SK-N-SH (cell line): ENCODE measurements at regions not wholly inside any gene's neighbourhood (a gene's known extent, or its start where the extent isn't known, plus 50 kb on each side); places are given as distances from the start of the nearest gene placed in this dataset.

Experiments used
- CTCF ChIA-PET: fragments of 300-600, 350-600 bp; formaldehyde crosslinking; extraction: SDS; loops from one replicate; lab custom pipeline; 2021; lab: Yijun Ruan, JAX
- POLR2A ChIA-PET: fragments of 350-600 bp; sonication (Branson Sonifier 250); formaldehyde crosslinking; extraction: SDS; loops from one replicate; lab custom pipeline; 2020; ENCODE audit warnings: antibody characterized with exemption, inconsistent platforms; lab: Yijun Ruan, JAX
- DNase-seq: peaks from one replicate; pipeline ENCODE4 v3.0.0; 2012
- H2AFZ ChIP-seq: fragments of 200-600 bp; sonication (generic); 2 replicates; pipeline ENCODE4 v1.8.1; 2016; ENCODE audit warnings: antibody characterized with exemption, mild to moderate bottlenecking, low read depth
- H3F3A ChIP-seq: fragments of 200-600 bp; sonication (generic); replicated peaks from 2 replicates; pipeline ENCODE3; 2016; ENCODE audit warnings: antibody characterized with exemption, mild to moderate bottlenecking; ENCODE audit not compliant: insufficient read depth
- H3K27ac ChIP-seq, 2 experiments: fragments of 200-500 bp in 1 of 2; fragments of 200-600 bp in 1 of 2; sonication (Bioruptor generic) in 1 of 2; sonication (generic), shearing (Covaris generic) in 1 of 2; 2 replicates each; pipeline versions ENCODE4 v1.5.1 to v1.6.1; 2014 to 2016; ENCODE audit warnings: low read depth in 2 of 2, inconsistent platforms in 1 of 2, low read length in 1 of 2, mild to moderate bottlenecking in 1 of 2, mixed read lengths in 1 of 2
- H3K27me3 ChIP-seq: fragments of 200-600 bp; sonication (generic), shearing (Covaris generic); 2 replicates; pipeline ENCODE4 v1.6.1; 2016; ENCODE audit warnings: mixed run types; ENCODE audit not compliant: insufficient read depth
- H3K36me3 ChIP-seq, 2 experiments: fragments of 200-500 bp in 1 of 2; fragments of 200-600 bp in 1 of 2; sonication (Bioruptor generic) in 1 of 2; sonication (generic) in 1 of 2; replicated peaks in 1 of 2; 2 replicates each; pipeline versions ENCODE3 to v1.5.1; 2014 to 2016; ENCODE audit warnings: low read length in 1 of 2, mild to moderate bottlenecking in 1 of 2; ENCODE audit not compliant: insufficient read depth in 2 of 2, control insufficient read depth in 1 of 2
- H3K4me1 ChIP-seq, 2 experiments: fragments of 200-500 bp in 1 of 2; fragments of 200-600 bp in 1 of 2; sonication (Bioruptor generic) in 1 of 2; sonication (generic), shearing (Covaris generic) in 1 of 2; 2 replicates each; pipeline versions ENCODE4 v1.5.1 to v1.6.1; 2014 to 2016; ENCODE audit warnings: low read depth in 1 of 2, low read length in 1 of 2, mixed run types in 1 of 2; ENCODE audit not compliant: insufficient read depth in 2 of 2, control insufficient read depth in 1 of 2
- H3K4me2 ChIP-seq: fragments of 200-600 bp; sonication (generic), shearing (Covaris generic); 2 replicates; pipeline ENCODE4 v1.6.1; 2017; ENCODE audit warnings: mixed run types
- H3K4me3 ChIP-seq, 2 experiments: fragments of 200-500 bp in 1 of 2; fragments of 200-600 bp in 1 of 2; sonication (Bioruptor generic) in 1 of 2; sonication (generic), shearing (Covaris generic) in 1 of 2; 2 replicates each; pipeline versions ENCODE4 v1.5.1 to v1.8.1; 2014 to 2016; ENCODE audit warnings: low read depth in 2 of 2, inconsistent platforms in 1 of 2, low read length in 1 of 2, mild to moderate bottlenecking in 1 of 2, mixed read lengths in 1 of 2, moderate library complexity in 1 of 2
- H3K79me2 ChIP-seq: fragments of 200-600 bp; sonication (generic); 2 replicates; pipeline ENCODE4 v1.8.1; 2017; ENCODE audit warnings: mild to moderate bottlenecking; ENCODE audit not compliant: insufficient read depth
- H3K9ac ChIP-seq: fragments of 200-600 bp; sonication (generic); 2 replicates; pipeline ENCODE4 v1.6.1; 2017; ENCODE audit warnings: mixed run types
- H3K9me2 ChIP-seq: fragments of 200-600 bp; sonication (generic); 2 replicates; pipeline ENCODE4 v1.6.1; 2017; ENCODE audit warnings: mixed run types
- H3K9me3 ChIP-seq: fragments of 200-600 bp; sonication (generic); 2 replicates; pipeline ENCODE4 v1.6.1; 2017; ENCODE audit warnings: mixed run types, mild to moderate bottlenecking, moderate library complexity
- H4K20me1 ChIP-seq: fragments of 200-600 bp; sonication (generic); 2 replicates; pipeline ENCODE4 v1.6.1; 2017; ENCODE audit warnings: mild to moderate bottlenecking, mixed run types; ENCODE audit not compliant: insufficient read depth
- CHD2 ChIP-seq: fragments of 150-350 bp; IDR thresholded peaks from 2 replicates; pipeline ENCODE4 v1.6.1; 2018; ENCODE audit warnings: low read length; ENCODE audit not compliant: partially characterized antibody
- ELF1 ChIP-seq: IDR thresholded peaks from 2 replicates; pipeline ENCODE4 v1.4.0; 2012
- EP300 ChIP-seq, 2 experiments: IDR thresholded peaks; 2 replicates each; pipeline versions ENCODE4 v1.4.0 to v1.6.1; 2012; ENCODE audit warnings: borderline replicate concordance in 1 of 2, low read depth in 1 of 2, low read length in 1 of 2
- FOSL2 ChIP-seq: IDR thresholded peaks from 2 replicates; pipeline ENCODE4 v1.4.0; 2012; ENCODE audit warnings: low read depth, mild to moderate bottlenecking, moderate library complexity, borderline replicate concordance
- FOXJ3 ChIP-seq: sonication (generic); formaldehyde crosslinking; IDR thresholded peaks from 2 replicates; pipeline ENCODE4 v1.5.1; 2020; ENCODE audit warnings: mild to moderate bottlenecking, missing genetic modification reagents
- IRF3 ChIP-seq: fragments of 150-350 bp; IDR thresholded peaks from 2 replicates; pipeline ENCODE4 v1.6.1; 2016; ENCODE audit warnings: mild to moderate bottlenecking, low read depth, low read length
- JUND ChIP-seq: IDR thresholded peaks from 2 replicates; pipeline ENCODE4 v1.4.0; 2012
- NFIC ChIP-seq: IDR thresholded peaks from 2 replicates; pipeline ENCODE4 v1.4.0; 2012; ENCODE audit warnings: borderline replicate concordance
- NRF1 ChIP-seq: IDR thresholded peaks from 2 replicates; pipeline ENCODE4 v1.6.1; 2012; ENCODE audit warnings: low read depth, mild to moderate bottlenecking, low read length
- PBX3 ChIP-seq: IDR thresholded peaks from 2 replicates; pipeline ENCODE4; 2012
- POLR2AphosphoS5 ChIP-seq: IDR thresholded peaks from 2 replicates; pipeline ENCODE4 v1.6.1; 2012; ENCODE audit warnings: low read depth, low read length
- RCOR1 ChIP-seq: fragments of 150-350 bp; IDR thresholded peaks from 2 replicates; pipeline ENCODE4 v1.6.1; 2017; ENCODE audit warnings: antibody characterized with exemption, low read length
- REST ChIP-seq: IDR thresholded peaks from 2 replicates; pipeline ENCODE4 v1.6.1; 2012; ENCODE audit warnings: mild to moderate bottlenecking, low read depth, low read length, moderate library complexity
- RFX5 ChIP-seq: IDR thresholded peaks from 2 replicates; pipeline ENCODE4 v1.6.1; 2012; ENCODE audit warnings: mild to moderate bottlenecking, improper control_type of control experiment, low read length
- RXRA ChIP-seq: IDR thresholded peaks from 2 replicates; pipeline ENCODE4 v1.4.0; 2012; ENCODE audit warnings: low read depth, mild to moderate bottlenecking, borderline replicate concordance
- SIN3A ChIP-seq: IDR thresholded peaks from 2 replicates; pipeline ENCODE4 v1.6.1; 2012; ENCODE audit warnings: low read depth, mild to moderate bottlenecking, low read length, moderate library complexity, borderline replicate concordance
- SMC3 ChIP-seq: IDR thresholded peaks from 2 replicates; pipeline ENCODE4 v1.6.1; 2012; ENCODE audit warnings: low read depth, low read length, improper control_type of control experiment
- TAF1 ChIP-seq: IDR thresholded peaks from 2 replicates; pipeline ENCODE4 v1.6.1; 2012; ENCODE audit warnings: low read depth, mild to moderate bottlenecking, low read length, moderate library complexity, borderline replicate concordance
- TCF12 ChIP-seq: IDR thresholded peaks from 2 replicates; pipeline ENCODE4 v1.4.0; 2012
- TEAD4 ChIP-seq: IDR thresholded peaks from 2 replicates; pipeline ENCODE4 v1.4.0; 2012; ENCODE audit warnings: mild to moderate bottlenecking, borderline replicate concordance; ENCODE audit not compliant: insufficient read depth
- USF1 ChIP-seq: IDR thresholded peaks from 2 replicates; pipeline ENCODE4 v1.4.0; 2012; ENCODE audit warnings: low read depth, borderline replicate concordance
- YY1 ChIP-seq: IDR thresholded peaks from 2 replicates; pipeline ENCODE4 v1.4.0; 2012; ENCODE audit warnings: low read depth, mild to moderate bottlenecking
- WGBS: methylation state at CpG from one replicate; pipeline ENCODE4 v1.1.6; 2017; ENCODE audit warnings: low lambda C conversion rate; 5-methylcytosine and 5-hydroxymethylcytosine counted together
- TF ChIP-seq, protein P1 (sequence below): fragments of 150-350 bp; IDR thresholded peaks from 2 replicates; pipeline ENCODE4 v1.6.1; 2017; ENCODE audit warnings: antibody characterized with exemption, low read length, low read depth, borderline replicate concordance

DNA sequence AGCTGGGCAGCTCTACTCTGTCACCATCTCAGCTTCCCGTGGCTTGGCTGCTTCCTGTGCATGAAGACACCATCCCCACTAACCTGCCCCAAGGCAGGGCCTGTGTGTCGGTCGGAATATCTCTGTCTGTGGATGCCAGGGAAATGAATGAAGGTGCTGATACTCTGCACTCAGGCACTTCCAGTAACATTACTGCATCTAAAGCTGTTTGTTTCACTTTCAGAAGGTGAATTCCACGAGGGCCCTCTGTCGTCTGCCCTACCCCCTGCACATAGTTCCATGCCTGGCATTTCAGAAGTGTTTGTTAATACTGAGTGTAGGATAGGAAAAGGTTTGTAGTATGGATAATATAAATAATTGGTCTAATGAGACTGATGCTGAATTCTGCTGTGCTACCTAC, 114.7 kb upstream of the GMDS start:
- Histone ChIP-seq H3K4me1 (no peaks in the 10 kb centered on the region), H3K9me3 (no peaks in the 10 kb centered on the region), H3K4me3 (no peak overlapping the region), H3F3A (no peaks in the 10 kb centered on the region), H2AFZ (no peak overlapping the region), H3K79me2 (no peaks in the 10 kb centered on the region), H3K4me2 (no peak overlapping the region), H4K20me1 (no peaks in the 10 kb centered on the region), H3K36me3 (no peaks in the 10 kb centered on the region), H3K9ac (no peak overlapping the region), H3K27ac (no peak overlapping the region), H3K9me2 (no peaks in the 10 kb centered on the region), H3K27me3 (no peaks in the 10 kb centered on the region)
- 61% methylated on average over 4 of the region's 5 CpGs for WGBS
- no peak for DNase-seq
- TF ChIP-seq NRF1 (no peak), FOSL2 (no peak), ELF1 (no peak), CHD2 (no peak), EP300 (IDR thresholded peaks at IDR 0.05; ENCODE audit: borderline replicate concordance in 1 of 2, low read depth in 1 of 2, low read length in 1 of 2) (no peak), SIN3A (no peak), PBX3 (no peak), FOXJ3 (CRISPR knock-in tag) (no peak), YY1 (no peak), RFX5 (no peak), USF1 (no peak), RCOR1 (no peak), NFIC (no peak)
- TF ChIP-seq, protein P1, sequence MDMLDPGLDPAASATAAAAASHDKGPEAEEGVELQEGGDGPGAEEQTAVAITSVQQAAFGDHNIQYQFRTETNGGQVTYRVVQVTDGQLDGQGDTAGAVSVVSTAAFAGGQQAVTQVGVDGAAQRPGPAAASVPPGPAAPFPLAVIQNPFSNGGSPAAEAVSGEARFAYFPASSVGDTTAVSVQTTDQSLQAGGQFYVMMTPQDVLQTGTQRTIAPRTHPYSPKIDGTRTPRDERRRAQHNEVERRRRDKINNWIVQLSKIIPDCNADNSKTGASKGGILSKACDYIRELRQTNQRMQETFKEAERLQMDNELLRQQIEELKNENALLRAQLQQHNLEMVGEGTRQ = no peak
- POLR2A ChIA-PET = no interaction called here
- CTCF ChIA-PET = interaction anchor here (1.1 to 1.7 kb wide), 2 partner anchors 31 to 763 kb away, joined by 3 to 6 read pairs; no protein-coding TSS in a partner anchor

GRCh38 chr6:2355150-2355549, 109.7 kb upstream of the GMDS start:
- H3K4me1 ChIP-seq = no peaks in the 10 kb centered on the region
- H3K27ac ChIP-seq = no peak overlapping the region
- H2AFZ ChIP-seq = no peak overlapping the region
- WGBS = 61% methylated on average over 3 of the region's 3 CpGs
- H3K9me3 ChIP-seq = no peaks in the 10 kb centered on the region
- H3F3A ChIP-seq = no peaks in the 10 kb centered on the region
- POLR2A ChIA-PET = no interaction called here
- DNase-seq = no peak
- CTCF ChIA-PET = interaction anchor here (1.8 to 4.9 kb wide), 5 partner anchors 94 to 758 kb away, joined by 7 to 95 read pairs (median 17); no protein-coding TSS in a partner anchor
- H3K4me2 ChIP-seq = no peak overlapping the region
- H4K20me1 ChIP-seq = no peaks in the 10 kb centered on the region
- no peak overlapping the region for H3K4me3 ChIP-seq
- H3K36me3 ChIP-seq = no peaks in the 10 kb centered on the region
- no peaks in the 10 kb centered on the region for H3K27me3 ChIP-seq
- no peak overlapping the region for H3K9ac ChIP-seq
- H3K9me2 ChIP-seq = no peaks in the 10 kb centered on the region
- H3K79me2 ChIP-seq = no peaks in the 10 kb centered on the region
- TF ChIP-seq YY1 (no peak), CHD2 (no peak), REST (no peak), RXRA (no peak), TCF12 (no peak), IRF3 (no peak), JUND (no peak), RCOR1 (no peak), TAF1 (no peak), SMC3 (no peak), POLR2AphosphoS5 (no peak), SIN3A (no peak), NFIC (no peak), NRF1 (no peak), TEAD4 (no peak)
